Spleen (tissue), 11 donors: ENCODE measurements at regions not wholly inside any gene's neighbourhood (a gene's known extent, or its start where the extent isn't known, plus 50 kb on each side); places are given as distances from the start of the nearest gene placed in this dataset.

Experiments used
- DNase-seq: peaks from one replicate; pipeline ENCODE4 v3.0.0-alpha.2; 2020
- H3K27ac ChIP-seq, 8 donors: fragments of 200-600 bp; sonication (generic) in 7 of 8; 1 replicate in 4 of 8; 2 replicates in 4 of 8; pipeline versions ENCODE4 v1.5.0 to v1.8.0; 2016 to 2021; ENCODE audit warnings: inconsistent platforms in 4 of 8, mild to moderate bottlenecking in 4 of 8, moderate library complexity in 1 of 8
- H3K27me3 ChIP-seq, 7 donors: fragments of 200-600 bp; sonication (generic) in 6 of 7; replicated peaks in 1 of 7; 1 replicate in 4 of 7; 2 replicates in 3 of 7; pipeline versions ENCODE4 v1.5.0 to v1.8.0; 2016 to 2021; ENCODE audit warnings: inconsistent platforms in 3 of 7, mild to moderate bottlenecking in 1 of 7
- H3K36me3 ChIP-seq, 6 donors: fragments of 200-600 bp; sonication (generic) in 5 of 6; 1 replicate in 4 of 6; 2 replicates in 2 of 6; pipeline versions ENCODE4 v1.5.0 to v1.8.0; 2016 to 2021; ENCODE audit warnings: inconsistent platforms in 2 of 6
- H3K4me1 ChIP-seq, 6 donors: fragments of 200-600 bp; sonication (generic) in 5 of 6; 1 replicate in 3 of 6; 2 replicates in 3 of 6; pipeline versions ENCODE4 v1.5.0 to v1.8.0; 2016 to 2021; ENCODE audit warnings: inconsistent platforms in 3 of 6
- H3K4me3 ChIP-seq, 8 donors: fragments of 200-600 bp; sonication (generic) in 7 of 8; 1 replicate in 4 of 8; 2 replicates in 4 of 8; pipeline versions ENCODE4 v1.5.0 to v1.8.0; 2016 to 2021; ENCODE audit warnings: inconsistent platforms in 4 of 8, mild to moderate bottlenecking in 4 of 8, moderate library complexity in 2 of 8
- H3K9me3 ChIP-seq, 8 donors: fragments of 200-600 bp; sonication (generic) in 7 of 8; 1 replicate in 4 of 8; 2 replicates in 4 of 8; pipeline versions ENCODE4 v1.5.0 to v1.8.0; 2016 to 2021; ENCODE audit warnings: inconsistent platforms in 4 of 8
- CTCF ChIP-seq, 11 experiments: fragments of 200-600 bp in 7 of 11; fragments of 450-650 bp in 4 of 11; sonication (generic) in 4 of 11; IDR thresholded peaks in 8 of 11; conservative IDR thresholded peaks in 3 of 11; 1 replicate in 7 of 11; 2 replicates in 4 of 11; pipeline versions ENCODE4 v1.4.0 to v1.8.0; 2016 to 2021; ENCODE audit warnings: antibody characterized with exemption in 11 of 11, inconsistent platforms in 4 of 11, mild to moderate bottlenecking in 1 of 11
- POLR2A ChIP-seq, 3 donors: fragments of 450-650 bp; IDR thresholded peaks; one replicate each; pipeline ENCODE4 v1.5.1; 2017; ENCODE audit warnings: antibody characterized with exemption in 3 of 3, mild to moderate bottlenecking in 1 of 3
- POLR2AphosphoS5 ChIP-seq, 3 donors: sonication (generic); formaldehyde crosslinking; IDR thresholded peaks; one replicate each; pipeline ENCODE4 v1.5.1; 2017; ENCODE audit warnings: antibody characterized with exemption in 3 of 3
- WGBS, 5 donors: extraction: QIAGEN DNeasy Blood & Tissue Kit in 3 of 5; methylation state at CpG; one replicate each; pipeline versions ENCODE4 v1.1.5 to v1.1.7; 2013 to 2018; 5-methylcytosine and 5-hydroxymethylcytosine counted together
- intact Hi-C: fragments of 100-400 bp; cut with DNase I; formaldehyde crosslinking; loops from one replicate; pipeline ENCODE4 v1.15.0; 2023; ENCODE audit warnings: low total_unique reads
- donor health status: healthy with polysubstance abuse.
- donor health status: DM: no; HTN: no; CAD: no; lungs with moderate emphysema.
- donor health status: DM: no; HTN: no; CAD: no.
- donor health status: Bipolar disorder and iron deficiency.
- donor health status: healthy.
- donor health status: DM: no; HTN: no; CAD: no.
- donor health status: DM: yes; HTN: yes; CAD: no.

GRCh38 chr2:181152226-181152625, 171.8 kb downstream of the UBE2E3 start:
- no peak for TF ChIP-seq POLR2AphosphoS5 (IDR thresholded peaks at IDR 0.05)
- no peak for TF ChIP-seq POLR2A (IDR thresholded peaks at IDR 0.05)
- TF ChIP-seq CTCF (IDR thresholded peaks at IDR 0.05 in 8 of 11, conservative IDR thresholded peaks at IDR 0.05 in 3 of 11) = no peak
- Histone ChIP-seq H3K4me3 (no peak overlapping the region), H3K9me3 (peaks cover 0 to 23% (median 15%) of the 10 kb centered on the region in 8 donors), H3K36me3 (no peaks in the 10 kb centered on the region), H3K27ac (peak overlapping the region in 4 of 8 donors; percentile 9 to 58 (median 28)), H3K27me3 (no peaks in the 10 kb centered on the region), H3K4me1 (peaks cover 0 to 24% (median 5%) of the 10 kb centered on the region in 6 donors)
- intact Hi-C loops = no loop called here
- no peak for DNase-seq

- Histone ChIP-seq H3K27me3 (no peaks in the 10 kb centered on the region), H3K4me1 (peaks cover 0 to 24% (median 5%) of the 10 kb centered on the region in 6 donors), H3K36me3 (no peaks in the 10 kb centered on the region), H3K9me3 (peaks cover 0 to 23% (median 15%) of the 10 kb centered on the region in 8 donors), H3K4me3 (no peak overlapping the region), H3K27ac (peak overlapping the region in 5 of 8 donors; percentile 7 to 58 (median 24))
- TF ChIP-seq CTCF (IDR thresholded peaks at IDR 0.05 in 8 of 11, conservative IDR thresholded peaks at IDR 0.05 in 3 of 11) = no peak
- TF ChIP-seq POLR2A (IDR thresholded peaks at IDR 0.05) = no peak
- TF ChIP-seq POLR2AphosphoS5 (IDR thresholded peaks at IDR 0.05) = no peak
- WGBS, 5 donors = 34 to 55% (median 53%) methylated on average over 2 of the region's 2 CpGs
- DNase-seq = no peak
- intact Hi-C loops = no loop called here
Observed at GRCh38 chr2:181152701-181153100, 172.3 kb downstream of the UBE2E3 start.

GRCh38 chr2:181153886-181154285, 173.5 kb downstream of the UBE2E3 start:
- Histone ChIP-seq H3K36me3 (no peaks in the 10 kb centered on the region), H3K4me1 (peaks cover 0 to 23% (median 5%) of the 10 kb centered on the region in 6 donors), H3K27ac (no peak overlapping the region), H3K4me3 (no peak overlapping the region), H3K9me3 (peaks cover 0 to 23% (median 15%) of the 10 kb centered on the region in 8 donors), H3K27me3 (no peaks in the 10 kb centered on the region)
- DNase-seq = no peak
- TF ChIP-seq POLR2A (IDR thresholded peaks at IDR 0.05) (no peak), POLR2AphosphoS5 (IDR thresholded peaks at IDR 0.05) (no peak), CTCF (IDR thresholded peaks at IDR 0.05 in 8 of 11, conservative IDR thresholded peaks at IDR 0.05 in 3 of 11) (no peak)
- intact Hi-C loops = no loop called here
- 70 to 90% (median 74%) methylated on average over 1 of the region's 1 CpG for WGBS, 5 donors

GRCh38 chr2:181157326-181157725, 176.9 kb downstream of the UBE2E3 start:
- no peak for DNase-seq
- peaks cover 0 to 23% (median 15%) of the 10 kb centered on the region in 8 donors for H3K9me3 ChIP-seq
- H3K27me3 ChIP-seq = no peaks in the 10 kb centered on the region
- intact Hi-C loops = no loop called here
- 90 to 95% (median 91%) methylated on average over 4 of the region's 4 CpGs for WGBS, 5 donors
- peaks cover 0 to 14% (median 1%) of the 10 kb centered on the region in 6 donors for H3K4me1 ChIP-seq
- TF ChIP-seq POLR2AphosphoS5 (IDR thresholded peaks at IDR 0.05) (no peak), POLR2A (IDR thresholded peaks at IDR 0.05) (no peak), CTCF (IDR thresholded peaks at IDR 0.05 in 8 of 11, conservative IDR thresholded peaks at IDR 0.05 in 3 of 11) (no peak)
- H3K4me3 ChIP-seq = no peak overlapping the region
- H3K27ac ChIP-seq = no peak overlapping the region
- H3K36me3 ChIP-seq = no peaks in the 10 kb centered on the region
